ENCODE measurements at regions not wholly inside any gene's neighbourhood (a gene's known extent, or its start where the extent isn't known, plus 50 kb on each side); places are given as distances from the start of the nearest gene placed in this dataset.

DNA sequence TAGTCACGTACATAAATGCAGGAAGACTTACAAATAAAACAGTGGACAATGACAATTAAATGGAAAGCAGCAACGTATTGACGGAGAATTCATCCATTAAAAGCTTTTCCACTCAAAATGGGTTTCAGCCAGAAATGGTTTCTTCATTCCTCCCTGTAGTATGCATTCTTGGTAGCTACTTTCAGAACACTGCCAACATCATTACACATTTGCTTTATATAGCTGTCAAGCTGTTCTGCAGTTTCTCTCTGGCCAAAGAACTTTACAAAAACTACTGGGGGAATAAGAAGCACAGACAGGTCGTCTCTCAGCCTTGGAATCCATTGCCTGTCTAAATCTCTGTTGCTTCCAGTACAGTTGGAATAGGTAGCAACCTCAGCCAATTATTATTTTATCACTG lies 84.1 kb upstream of the NCKAP5 start:
- H3K4me3 ChIP-seq (ENCODE audit: low read length), result no peak overlapping the region
- TF ChIP-seq CTCF (conservative IDR thresholded peaks at IDR 0.05; ENCODE audit: low read depth, low read length), result no peak
- DNase-seq (ENCODE audit: low read depth), result no peak

DNA sequence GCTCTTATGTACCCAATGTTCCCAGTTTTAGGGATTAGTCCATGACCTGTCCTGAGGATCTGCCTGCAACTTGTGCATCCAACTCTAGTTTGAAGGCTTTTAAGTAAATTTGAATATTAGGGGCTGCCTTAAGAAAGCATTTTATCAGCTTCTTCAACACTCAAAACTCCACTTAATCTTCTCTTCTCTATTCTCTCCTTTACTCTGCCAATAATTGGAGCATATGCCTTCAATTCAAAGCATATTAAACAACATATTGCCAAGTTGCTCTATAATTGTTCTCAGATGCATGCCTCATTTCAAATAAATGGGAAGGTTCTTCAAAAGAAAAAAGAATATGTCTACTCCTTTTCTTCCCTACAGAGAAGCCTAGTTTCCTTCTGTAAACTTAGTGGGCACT lies 84.8 kb upstream of the NCKAP5 start:
- no peak for DNase-seq (ENCODE audit: low read depth)
- no peak for TF ChIP-seq CTCF (conservative IDR thresholded peaks at IDR 0.05; ENCODE audit: low read depth, low read length)
- H3K4me3 ChIP-seq (ENCODE audit: low read length), result no peak overlapping the region

DNA sequence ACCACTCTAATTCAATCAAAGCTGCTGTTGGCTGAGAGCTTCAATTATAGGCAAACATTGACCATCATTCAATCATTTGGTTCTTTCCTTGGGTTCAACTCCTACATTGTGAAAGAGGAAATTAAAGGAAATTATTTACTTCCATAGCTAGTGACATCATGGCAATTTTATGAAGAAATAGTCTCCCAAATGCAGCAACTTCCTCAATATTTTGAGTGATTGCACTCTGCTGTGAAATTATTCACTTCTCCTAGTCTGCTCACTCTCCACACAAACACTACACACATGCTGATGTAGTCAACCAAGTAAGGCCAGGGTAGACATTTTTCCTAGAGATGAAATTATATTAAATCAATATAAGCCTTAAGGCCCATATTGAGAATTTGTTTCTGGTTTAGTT lies 86.7 kb upstream of the NCKAP5 start:
- no peak for DNase-seq (ENCODE audit: low read depth)
- no peak for TF ChIP-seq CTCF (conservative IDR thresholded peaks at IDR 0.05; ENCODE audit: low read depth, low read length)
- H3K4me3 ChIP-seq (ENCODE audit: low read length), result no peak overlapping the region

- no peak for TF ChIP-seq CTCF (conservative IDR thresholded peaks at IDR 0.05; ENCODE audit: low read depth, low read length)
- DNase-seq (ENCODE audit: low read depth), result no peak
- H3K4me3 ChIP-seq (ENCODE audit: low read length), result no peak overlapping the region
Measured at GRCh38 chr2:133655610-133656009, 87.3 kb upstream of the NCKAP5 start.

GRCh38 chr2:133657591-133657990 lies 89.3 kb upstream of the NCKAP5 start:
- TF ChIP-seq CTCF (conservative IDR thresholded peaks at IDR 0.05; ENCODE audit: low read depth, low read length), result no peak
- no peak overlapping the region for H3K4me3 ChIP-seq (ENCODE audit: low read length)
- DNase-seq (ENCODE audit: low read depth), result peak; percentile 28

DNA sequence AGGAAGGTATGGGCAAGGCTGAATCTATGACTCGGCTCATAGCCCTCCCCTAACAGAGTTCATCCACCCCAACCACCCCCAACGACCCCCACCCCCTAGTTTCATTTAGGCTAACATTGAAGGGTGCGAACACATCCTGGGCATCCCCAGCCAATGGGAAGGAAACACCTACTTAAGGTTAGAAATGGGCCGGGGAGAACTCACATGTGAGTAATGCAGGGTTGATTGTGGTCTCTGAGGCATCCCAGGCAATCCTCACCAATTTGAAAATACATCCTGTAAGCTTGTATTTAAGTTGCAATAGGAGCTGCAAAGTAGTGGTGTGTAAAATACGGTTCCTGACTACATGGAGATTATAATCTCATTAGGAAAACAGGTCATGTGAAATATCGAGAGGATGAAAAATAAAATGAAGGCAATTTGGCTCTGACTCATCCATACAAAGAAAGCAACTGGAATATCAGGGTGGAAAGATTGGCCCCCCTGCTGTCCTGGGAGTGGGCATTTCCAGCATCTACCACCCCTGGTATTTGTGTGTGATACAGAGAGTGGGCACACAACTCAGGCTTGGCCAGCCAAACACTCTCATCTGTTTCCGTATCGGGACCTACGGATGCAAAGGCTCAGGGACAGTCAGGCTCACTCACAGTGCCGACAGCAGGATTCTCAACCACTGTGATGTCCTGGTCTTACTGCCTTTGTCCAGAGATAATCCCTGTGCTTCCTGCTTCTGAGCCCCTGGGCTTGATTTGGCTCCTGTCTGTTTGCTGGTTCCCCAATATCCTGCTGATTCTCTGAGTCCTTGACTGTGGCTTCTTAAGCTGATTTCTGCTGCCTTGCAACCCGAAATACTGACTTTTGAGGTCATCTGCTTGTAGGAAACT lies 90.0 kb upstream of the NCKAP5 start:
- no peak overlapping the region for H3K4me3 ChIP-seq (ENCODE audit: low read length)
- TF ChIP-seq CTCF (conservative IDR thresholded peaks at IDR 0.05; ENCODE audit: low read depth, low read length), result no peak

DNA sequence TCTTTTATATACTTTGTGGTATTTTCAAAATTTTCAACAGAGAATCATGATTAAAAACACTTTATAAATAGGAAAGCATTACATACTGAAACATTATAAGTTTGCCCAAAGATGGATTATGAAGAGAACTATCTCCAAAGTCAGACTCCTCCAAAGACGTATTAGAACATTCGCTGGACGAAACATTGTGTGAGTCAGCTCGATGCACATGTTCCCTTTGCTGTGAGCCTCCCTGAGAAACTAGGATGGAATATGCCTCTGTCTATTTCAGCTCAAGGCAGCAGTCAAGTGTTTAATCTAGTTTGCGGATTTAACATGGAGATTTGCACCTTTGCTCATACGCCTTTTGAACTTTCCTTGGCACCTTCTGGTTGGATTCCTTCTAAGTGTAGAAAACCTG lies 92.2 kb upstream of the NCKAP5 start:
- no peak overlapping the region for H3K4me3 ChIP-seq (ENCODE audit: low read length)
- TF ChIP-seq CTCF (conservative IDR thresholded peaks at IDR 0.05; ENCODE audit: low read depth, low read length), result no peak
- no peak for DNase-seq (ENCODE audit: low read depth)

More for the DNA sequence above, 90.0 kb upstream of the NCKAP5 start:
- DNase-seq (ENCODE audit: low read depth), result no peak
